Embryonic facial prominence (tissue), 1 donor: ENCODE measurements at regions not wholly inside any gene's neighbourhood (a gene's known extent, or its start where the extent isn't known, plus 50 kb on each side); places are given as distances from the start of the nearest gene placed in this dataset.

Source experiments
- DNase-seq: peaks from one replicate; pipeline ENCODE4 v3.0.0-alpha.2; 2016; ENCODE audit errors: extremely low spot score

GRCh38 chr2:120916446-120916845, 180.8 kb downstream of the GLI2 start:
- DNase-seq, result no peak

DNA sequence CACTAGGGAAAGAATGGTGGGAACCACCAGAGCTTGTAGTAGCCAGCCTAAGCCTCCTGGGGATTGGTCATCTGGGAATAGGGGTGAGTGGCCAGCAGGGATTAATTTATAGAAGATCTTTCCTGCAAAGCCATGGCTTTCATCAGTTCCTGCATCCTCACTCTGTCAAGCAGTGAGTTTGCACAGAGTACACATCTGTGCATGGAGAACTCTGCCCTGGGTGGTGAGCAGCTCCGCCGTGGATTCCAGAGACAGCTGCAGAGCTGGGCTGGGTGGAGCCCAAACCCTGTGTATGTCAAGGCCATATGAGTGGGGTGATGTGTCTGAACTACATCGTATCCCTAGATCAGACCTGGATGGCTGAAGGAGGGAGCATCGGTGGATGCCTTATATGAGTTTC, 182.2 kb downstream of the GLI2 start:
- no peak for DNase-seq

DNA sequence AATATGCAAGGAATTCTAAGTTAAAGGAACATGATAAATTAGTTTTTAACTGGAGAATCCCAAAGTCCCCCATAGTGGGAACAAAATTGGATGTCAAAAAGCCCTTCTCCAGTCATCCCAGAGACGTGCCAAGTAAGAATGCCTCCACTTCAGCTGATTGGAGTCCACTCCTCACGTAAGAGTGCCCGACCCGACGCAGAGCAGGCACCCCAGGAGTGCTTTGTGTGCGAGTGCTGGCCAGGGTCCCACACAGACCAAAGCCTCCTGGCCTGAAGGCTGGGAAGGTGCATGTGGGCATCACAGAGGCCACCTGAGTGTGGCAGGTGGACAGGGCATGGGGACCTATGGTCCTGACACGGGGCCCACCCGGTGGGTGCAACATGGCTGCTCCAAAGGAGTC, 183.5 kb downstream of the GLI2 start:
- DNase-seq, result no peak

- DNase-seq, result no peak
Measured at GRCh38 chr2:120919771-120920453, 184.2 kb downstream of the GLI2 start.

DNA sequence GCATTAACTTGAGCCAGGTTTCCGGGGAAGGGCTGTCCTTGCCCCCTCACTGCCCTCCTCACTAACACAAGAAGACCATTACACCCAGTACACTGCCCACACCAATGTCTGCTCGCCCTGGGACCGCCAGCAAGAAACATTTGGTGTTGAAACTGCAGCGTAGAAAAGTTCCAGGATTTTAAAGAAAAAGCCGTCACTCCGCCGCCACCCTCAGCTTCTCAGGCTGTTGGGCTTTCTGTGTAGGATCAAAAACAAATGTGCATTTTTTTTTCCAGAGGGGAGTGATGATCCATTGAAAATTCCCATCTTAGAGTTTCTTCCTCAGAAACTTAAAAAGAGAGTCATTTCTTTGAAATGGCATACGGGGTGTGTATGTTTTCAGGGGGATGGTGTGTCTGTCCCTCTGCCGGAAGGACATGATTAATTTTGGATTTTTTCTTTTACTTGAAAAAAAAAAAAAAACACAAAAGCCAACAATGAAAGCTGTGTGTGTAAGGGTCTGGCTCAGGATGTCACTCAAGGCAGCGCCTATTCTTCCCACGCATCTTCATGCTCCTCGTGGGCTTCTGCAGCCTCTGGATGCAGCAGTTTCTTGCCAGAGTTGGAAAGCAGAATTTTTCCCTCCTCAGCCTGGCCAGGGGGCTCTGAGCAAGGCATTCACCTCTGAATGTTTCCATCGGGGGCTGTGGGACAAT, 184.9 kb downstream of the GLI2 start:
- no peak for DNase-seq

DNA sequence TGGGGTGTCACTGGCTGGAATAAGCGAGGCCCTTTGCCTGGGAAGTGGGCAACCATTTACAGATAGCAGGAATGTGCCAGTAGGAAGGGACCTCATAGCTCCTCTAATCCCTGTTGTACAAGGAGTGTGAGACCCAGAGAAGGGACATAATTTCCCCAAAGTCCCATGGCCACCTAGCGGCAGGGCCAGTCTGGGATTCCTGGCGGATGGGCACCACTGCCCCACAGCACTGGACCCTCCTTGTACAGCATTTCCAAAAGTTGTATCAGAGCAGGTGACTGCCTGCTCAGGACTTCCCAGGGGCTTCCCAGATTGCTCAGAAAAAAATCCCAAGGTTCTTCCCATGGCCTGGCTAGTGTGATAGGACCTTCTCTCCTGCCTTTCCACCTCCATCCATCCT, 185.8 kb downstream of the GLI2 start:
- DNase-seq, result no peak

- no peak for DNase-seq
Measured at GRCh38 chr2:120922571-120923332, 187.1 kb downstream of the GLI2 start.

GRCh38 chr2:120923426-120923825, 187.8 kb downstream of the GLI2 start:
- DNase-seq, result no peak

DNA sequence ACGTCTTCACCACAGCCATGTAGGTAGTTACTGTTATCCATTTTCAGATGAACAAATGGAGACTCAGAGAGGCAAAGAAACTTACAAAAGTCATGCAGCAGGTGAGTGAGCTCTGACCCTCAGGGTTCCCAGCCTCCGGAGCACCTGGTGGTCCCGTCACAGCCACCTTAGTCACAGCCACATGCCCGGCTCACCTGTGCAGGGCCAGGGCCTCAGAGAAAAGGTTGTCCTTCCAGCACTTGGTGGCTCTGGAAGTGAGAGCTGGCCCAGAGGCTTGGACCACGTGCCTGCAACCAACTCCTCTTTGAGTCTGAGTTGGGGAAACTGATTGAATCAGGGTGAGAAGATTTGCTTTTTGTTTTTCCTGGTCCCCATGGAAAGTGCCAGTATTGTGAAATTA, 189.3 kb downstream of the GLI2 start:
- DNase-seq, result no peak

DNA sequence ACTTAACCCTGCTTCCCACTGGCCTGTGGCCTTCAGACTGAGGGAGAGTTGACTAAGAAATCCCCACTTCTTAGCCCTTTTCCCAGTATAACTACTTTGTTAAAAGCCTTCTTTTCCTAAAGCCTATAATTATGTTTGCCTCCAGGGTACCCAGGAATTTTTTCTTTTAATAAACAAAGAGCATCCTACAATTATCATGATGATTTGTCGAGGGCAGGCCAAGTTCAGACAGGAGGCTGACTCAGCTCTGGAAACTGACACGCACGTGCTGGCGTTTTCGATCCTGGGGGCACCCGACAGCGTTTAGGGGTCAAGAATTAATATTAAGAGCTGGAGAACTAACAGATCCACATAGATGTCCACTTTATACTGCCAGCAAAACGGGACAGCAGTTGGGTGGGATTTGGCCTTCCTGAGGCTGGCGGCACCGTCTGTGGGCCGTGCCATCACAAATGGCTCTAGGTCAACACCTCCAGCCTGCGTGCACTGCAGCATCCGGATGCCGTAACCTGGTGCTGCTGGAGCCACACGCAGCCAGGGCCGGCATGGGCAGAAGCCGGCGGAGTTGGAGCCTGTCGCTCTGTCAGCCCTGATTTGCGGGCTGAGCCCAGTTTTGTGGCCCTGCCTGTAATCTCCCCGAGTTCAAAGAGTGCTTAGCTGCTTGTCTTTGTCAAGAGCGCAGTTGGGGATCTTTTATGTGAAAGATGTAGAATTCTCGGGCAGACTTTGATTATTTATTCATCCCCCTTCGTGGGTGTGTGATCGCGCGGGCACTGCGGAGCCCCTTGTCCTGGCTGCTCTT, 191.0 kb downstream of the GLI2 start:
- no peak for DNase-seq

- DNase-seq, result no peak
Measured at GRCh38 chr2:120927265-120927628, 191.6 kb downstream of the GLI2 start.

DNA sequence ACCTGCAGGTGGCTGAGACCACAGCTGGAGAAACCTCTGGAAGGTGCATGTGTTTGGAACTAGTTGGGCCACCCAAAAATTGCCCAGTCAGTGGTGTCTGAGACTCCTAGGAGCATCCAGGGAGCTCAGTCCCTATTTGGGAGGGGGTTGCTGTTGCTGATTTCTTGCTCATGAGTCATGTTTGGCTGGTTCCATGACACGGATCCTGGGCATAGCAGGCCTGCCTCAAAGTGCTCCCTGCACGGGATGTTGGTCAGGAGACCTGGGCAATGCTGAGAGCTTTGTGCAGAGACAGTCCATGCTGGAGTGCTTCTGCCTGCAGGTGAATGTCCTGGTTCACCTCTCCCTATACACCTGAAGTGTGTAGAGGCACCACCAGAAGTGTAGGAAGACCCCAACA, 194.2 kb downstream of the GLI2 start:
- no peak for DNase-seq

- DNase-seq, result no peak
Measured at GRCh38 chr2:120930236-120930635, 194.6 kb downstream of the GLI2 start.

- no peak for DNase-seq
Measured at GRCh38 chr2:120930864-120931263, 195.2 kb downstream of the GLI2 start.

DNA sequence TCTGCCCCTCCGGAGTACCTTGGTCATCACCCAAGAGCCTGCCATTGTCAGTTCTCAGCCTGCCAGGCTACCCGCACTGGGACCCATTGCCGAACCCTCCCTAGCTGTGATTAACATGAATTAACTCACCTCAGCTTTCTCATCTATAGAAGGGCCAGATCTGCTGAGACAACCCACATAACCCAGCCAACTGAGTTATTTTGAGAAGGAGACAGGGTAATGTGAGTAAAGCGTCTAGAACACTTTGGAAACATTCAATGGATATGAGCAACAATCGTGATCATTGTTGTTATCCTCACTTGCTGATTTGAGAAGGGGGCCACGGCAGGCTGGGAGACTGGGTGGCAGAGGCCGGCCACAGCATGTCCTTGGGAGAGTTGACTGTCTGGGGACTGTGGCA, 196.8 kb downstream of the GLI2 start:
- DNase-seq, result no peak

DNA sequence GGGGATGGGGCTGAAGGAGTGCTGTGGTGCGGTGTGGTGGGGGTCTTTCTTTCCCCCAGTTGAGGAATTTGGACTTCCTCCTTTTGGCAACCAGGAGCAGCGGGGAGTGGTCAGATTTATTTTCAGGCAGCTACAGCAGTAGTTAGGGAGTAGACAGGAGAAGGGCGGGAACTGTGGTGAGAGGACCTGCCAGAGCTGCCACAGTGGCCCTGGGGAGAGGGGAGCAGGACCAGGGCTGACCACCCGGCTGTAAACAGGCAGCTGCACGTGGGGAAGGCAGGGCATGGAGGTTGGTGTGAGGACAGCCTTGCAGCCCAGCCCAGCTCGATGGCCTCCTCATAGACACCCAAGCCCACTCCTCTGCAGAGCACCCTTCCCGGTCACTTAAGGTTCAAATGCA, 197.2 kb downstream of the GLI2 start:
- no peak for DNase-seq

GRCh38 chr2:120933693-120934573, 198.3 kb downstream of the GLI2 start:
- DNase-seq, result no peak

DNA sequence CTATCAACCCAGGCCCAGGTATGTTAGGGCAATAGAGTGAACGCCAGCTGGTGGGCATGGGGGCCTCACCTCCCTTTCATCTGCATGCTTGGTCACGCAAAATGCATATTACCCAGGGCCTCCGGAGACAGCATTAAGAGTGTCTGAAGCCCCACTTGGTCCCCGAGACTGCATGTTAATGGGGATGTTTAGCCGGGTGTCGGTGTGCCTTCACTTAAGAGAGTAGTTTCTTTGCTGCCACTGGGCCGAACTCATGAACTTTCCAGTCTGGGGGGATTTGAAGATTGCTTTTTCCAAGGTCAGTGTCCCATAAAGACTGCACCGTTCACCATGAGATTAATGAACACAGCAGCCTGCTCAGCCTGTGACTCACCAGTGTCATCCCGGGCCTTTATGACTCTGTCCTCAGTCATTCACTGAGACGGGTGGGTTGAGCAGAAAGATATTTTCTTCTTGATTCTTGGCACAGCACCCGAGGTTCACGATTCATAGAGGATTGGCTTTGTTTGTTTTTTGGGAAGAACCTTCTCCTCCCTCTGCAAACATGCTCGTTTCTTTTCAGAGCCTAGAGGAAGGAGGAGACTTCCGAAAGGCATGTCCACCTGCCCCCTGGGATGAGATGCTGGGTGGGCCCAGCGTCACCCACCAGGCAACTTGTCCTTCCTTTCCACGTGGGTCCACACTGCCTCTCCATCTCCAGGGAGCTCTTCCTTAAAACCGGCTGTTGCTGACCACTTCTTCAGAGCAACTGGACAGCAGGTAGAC, 199.1 kb downstream of the GLI2 start:
- no peak for DNase-seq

- no peak for DNase-seq
Measured at GRCh38 chr2:120935339-120936313, 200.0 kb downstream of the GLI2 start.
